Vagina (tissue), 2 donors: ENCODE measurements at regions not wholly inside any gene's neighbourhood (a gene's known extent, or its start where the extent isn't known, plus 50 kb on each side); places are given as distances from the start of the nearest gene placed in this dataset.
"Not testable (repeated sequence)": the region's sequence is repeated elsewhere in the genome, so short reads cannot be mapped to it uniquely, and the experiment has no call there.

ENCODE experiments used
- DNase-seq, 2 donors: peaks; one replicate each; pipeline ENCODE4 v3.0.0-alpha.2; 2017; ENCODE audit errors: extremely low spot score in 2 of 2
- H3K27ac ChIP-seq: fragments of 200-600 bp; sonication (generic); one replicate; pipeline ENCODE4 v1.5.1; 2019
- H3K27me3 ChIP-seq: fragments of 200-600 bp; sonication (generic); one replicate; pipeline ENCODE4 v1.5.1; 2019
- H3K36me3 ChIP-seq, 2 donors: fragments of 200-600 bp; sonication (generic); one replicate each; pipeline ENCODE4 v1.5.1; 2017 to 2019
- H3K4me1 ChIP-seq: fragments of 200-600 bp; sonication (generic); one replicate; pipeline ENCODE4 v1.5.1; 2019
- H3K4me3 ChIP-seq, 2 donors: fragments of 200-600 bp; sonication (generic); 1 replicate in 1 of 2; 2 replicates in 1 of 2; pipeline ENCODE4 v1.5.1; 2016 to 2019
- H3K9me3 ChIP-seq: fragments of 200-600 bp; sonication (generic); one replicate; pipeline ENCODE4 v1.5.1; 2019
- POLR2A ChIP-seq, 2 donors: fragments of 450-650 bp; IDR thresholded peaks; one replicate each; pipeline ENCODE4 v1.6.1; 2017; ENCODE audit warnings: antibody characterized with exemption in 2 of 2, mild to moderate bottlenecking in 2 of 2, moderate library complexity in 2 of 2
- POLR2AphosphoS5 ChIP-seq, 2 donors: sonication (generic); formaldehyde crosslinking; IDR thresholded peaks; one replicate each; pipeline ENCODE4 v1.9.0; 2017; ENCODE audit warnings: antibody characterized with exemption in 2 of 2, mild to moderate bottlenecking in 2 of 2, low read depth in 1 of 2; ENCODE audit not compliant: insufficient read depth in 1 of 2
- intact Hi-C: fragments of 100-400 bp; cut with DNase I; formaldehyde crosslinking; loops from one replicate; pipeline ENCODE4 v1.15.1; 2023
- TF ChIP-seq, protein P1 (sequence below), 3 experiments: fragments of 450-650 bp in 2 of 3; fragments of 200-600 bp in 1 of 3; sonication (generic) in 1 of 3; IDR thresholded peaks; one replicate each; pipeline ENCODE4 v1.5.1; 2017 to 2019; ENCODE audit warnings: antibody characterized with exemption in 3 of 3, mild to moderate bottlenecking in 2 of 3, moderate library complexity in 2 of 3

DNA sequence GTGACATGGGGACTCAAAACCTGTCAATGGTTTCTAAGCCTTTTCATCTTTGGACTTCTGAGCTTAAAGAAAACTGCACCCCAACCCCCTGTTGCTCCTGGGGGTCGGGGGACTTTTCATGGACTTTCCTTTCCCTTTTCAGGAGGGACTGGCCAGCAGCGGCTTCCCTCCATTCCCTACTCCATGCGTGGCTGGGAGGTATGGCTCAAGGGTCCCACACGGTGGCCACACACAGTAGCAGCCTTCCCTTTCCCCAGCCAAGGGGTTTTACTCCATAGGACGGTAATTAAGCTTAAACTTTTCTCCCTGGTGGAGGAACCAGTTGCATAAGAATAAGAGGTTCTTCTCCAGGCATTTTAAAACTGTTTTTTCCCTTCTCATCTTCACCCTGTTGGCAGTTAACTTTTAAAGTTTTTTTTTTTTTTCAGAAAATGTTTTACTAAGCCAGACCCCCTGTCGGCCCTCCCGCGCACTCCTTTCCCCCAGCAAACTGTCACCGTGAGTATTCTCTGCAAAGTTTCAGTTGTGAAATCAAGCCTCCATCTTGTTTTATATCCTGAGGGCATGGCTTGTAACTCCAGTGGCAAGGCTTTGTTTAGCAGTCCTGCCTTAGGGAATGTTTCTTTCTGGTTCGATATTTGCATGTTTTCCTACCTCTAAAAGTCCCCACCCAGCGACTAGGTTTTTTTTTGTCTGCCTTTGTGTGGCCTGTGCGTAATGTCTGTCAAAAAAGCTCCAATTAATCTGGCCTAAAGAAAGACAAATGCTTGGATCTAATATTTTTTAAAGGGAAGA, 325.7 kb downstream of the TLL1 start:
- TF ChIP-seq POLR2A (IDR thresholded peaks at IDR 0.05) = no peak
- TF ChIP-seq POLR2AphosphoS5 (IDR thresholded peaks at IDR 0.05; ENCODE audit: insufficient read depth in 1 of 2, low read depth in 1 of 2) = no peak
- TF ChIP-seq, protein P1, sequence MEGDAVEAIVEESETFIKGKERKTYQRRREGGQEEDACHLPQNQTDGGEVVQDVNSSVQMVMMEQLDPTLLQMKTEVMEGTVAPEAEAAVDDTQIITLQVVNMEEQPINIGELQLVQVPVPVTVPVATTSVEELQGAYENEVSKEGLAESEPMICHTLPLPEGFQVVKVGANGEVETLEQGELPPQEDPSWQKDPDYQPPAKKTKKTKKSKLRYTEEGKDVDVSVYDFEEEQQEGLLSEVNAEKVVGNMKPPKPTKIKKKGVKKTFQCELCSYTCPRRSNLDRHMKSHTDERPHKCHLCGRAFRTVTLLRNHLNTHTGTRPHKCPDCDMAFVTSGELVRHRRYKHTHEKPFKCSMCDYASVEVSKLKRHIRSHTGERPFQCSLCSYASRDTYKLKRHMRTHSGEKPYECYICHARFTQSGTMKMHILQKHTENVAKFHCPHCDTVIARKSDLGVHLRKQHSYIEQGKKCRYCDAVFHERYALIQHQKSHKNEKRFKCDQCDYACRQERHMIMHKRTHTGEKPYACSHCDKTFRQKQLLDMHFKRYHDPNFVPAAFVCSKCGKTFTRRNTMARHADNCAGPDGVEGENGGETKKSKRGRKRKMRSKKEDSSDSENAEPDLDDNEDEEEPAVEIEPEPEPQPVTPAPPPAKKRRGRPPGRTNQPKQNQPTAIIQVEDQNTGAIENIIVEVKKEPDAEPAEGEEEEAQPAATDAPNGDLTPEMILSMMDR (IDR thresholded peaks at IDR 0.05) = no peak
- no peaks in the 10 kb centered on the region for H3K4me1 ChIP-seq
- H3K27ac ChIP-seq = no peak overlapping the region
- no peaks in the 10 kb centered on the region for H3K9me3 ChIP-seq
- H3K4me3 ChIP-seq = no peak overlapping the region
- DNase-seq = no peak
- intact Hi-C loops = no loop called here
- H3K36me3 ChIP-seq = no peaks in the 10 kb centered on the region
- H3K27me3 ChIP-seq = no peaks in the 10 kb centered on the region

DNA sequence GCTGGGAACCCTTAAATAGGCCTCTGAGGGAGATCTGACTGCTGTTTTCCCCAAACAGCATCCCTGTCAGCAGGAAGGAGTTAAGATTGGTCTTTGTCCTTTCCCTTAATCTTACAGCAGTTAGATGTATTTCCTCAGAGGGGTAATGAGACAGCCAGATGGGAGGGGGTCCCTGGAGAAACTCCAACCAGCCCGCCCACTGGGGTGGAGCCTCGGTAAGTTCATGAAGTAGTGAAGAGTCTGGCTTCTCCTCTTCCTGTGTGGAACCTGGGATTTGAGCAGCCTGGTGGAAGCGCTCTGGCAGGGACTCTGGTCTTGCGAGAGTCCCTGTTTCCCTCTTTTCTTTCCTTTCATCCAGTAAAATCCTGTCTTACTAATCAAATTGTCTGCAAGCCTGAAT, 330.0 kb downstream of the TLL1 start:
- no peak for DNase-seq
- Histone ChIP-seq H3K4me1 (no peaks in the 10 kb centered on the region), H3K27ac (no peak overlapping the region), H3K9me3 (no peaks in the 10 kb centered on the region), H3K36me3 (no peaks in the 10 kb centered on the region), H3K4me3 (no peak overlapping the region), H3K27me3 (no peaks in the 10 kb centered on the region)
- TF ChIP-seq POLR2AphosphoS5 (IDR thresholded peaks at IDR 0.05; ENCODE audit: insufficient read depth in 1 of 2, low read depth in 1 of 2) (no peak), POLR2A (IDR thresholded peaks at IDR 0.05) (no peak)
- TF ChIP-seq, protein P1 (IDR thresholded peaks at IDR 0.05) = no peak
- intact Hi-C loops = no loop called here

DNA sequence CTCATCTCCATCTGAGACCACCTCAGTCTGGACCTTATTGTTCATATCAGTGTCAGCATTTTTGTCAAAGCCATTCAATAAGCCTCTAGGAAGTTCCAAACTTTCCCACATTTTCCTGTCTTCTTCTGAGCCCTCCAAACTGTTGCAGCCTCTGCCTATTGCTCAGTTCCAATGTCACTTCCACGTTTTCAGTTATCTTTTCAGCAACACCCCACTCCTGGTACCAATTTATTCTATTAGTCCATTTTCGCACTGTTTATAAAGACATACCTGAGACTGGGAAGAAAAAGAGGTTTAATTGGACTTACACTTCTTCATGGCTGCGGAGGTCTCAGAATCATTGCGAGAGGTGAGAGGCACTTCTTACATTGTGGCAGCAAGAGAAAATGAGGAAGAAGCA, 339.3 kb downstream of the TLL1 start:
- DNase-seq, H3K36me3 ChIP-seq, H3K4me1 ChIP-seq, H3K27me3 ChIP-seq, H3K4me3 ChIP-seq, intact Hi-C loops, H3K9me3 ChIP-seq, H3K27ac ChIP-seq: not testable (repeated sequence)

DNA sequence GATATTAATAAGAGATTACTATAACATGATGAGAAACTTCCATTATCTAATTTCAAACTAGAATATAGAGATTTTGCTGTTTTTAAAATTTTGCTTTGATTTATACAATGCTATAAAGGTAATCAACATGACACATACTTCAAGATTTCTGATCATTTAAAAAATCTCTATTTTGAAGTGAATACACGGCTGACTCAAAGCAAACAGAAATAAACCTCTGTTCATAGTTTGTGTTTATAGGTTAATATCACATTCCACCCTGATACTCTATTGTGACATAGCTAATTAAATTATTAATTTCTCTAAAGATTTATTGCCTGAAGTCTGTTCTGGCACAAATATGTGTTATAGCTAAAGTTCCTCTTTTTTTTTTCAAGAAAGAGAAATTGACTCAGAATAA, 349.2 kb downstream of the TLL1 start:
- H3K9me3 ChIP-seq = no peaks in the 10 kb centered on the region
- intact Hi-C loops = no loop called here
- H3K27ac ChIP-seq = no peak overlapping the region
- no peaks in the 10 kb centered on the region for H3K4me1 ChIP-seq
- no peak for TF ChIP-seq POLR2A (IDR thresholded peaks at IDR 0.05)
- TF ChIP-seq, protein P1 (IDR thresholded peaks at IDR 0.05) = no peak
- no peak for TF ChIP-seq POLR2AphosphoS5 (IDR thresholded peaks at IDR 0.05; ENCODE audit: insufficient read depth in 1 of 2, low read depth in 1 of 2)
- no peaks in the 10 kb centered on the region for H3K36me3 ChIP-seq
- DNase-seq = no peak
- H3K27me3 ChIP-seq = no peaks in the 10 kb centered on the region
- H3K4me3 ChIP-seq = no peak overlapping the region

DNA sequence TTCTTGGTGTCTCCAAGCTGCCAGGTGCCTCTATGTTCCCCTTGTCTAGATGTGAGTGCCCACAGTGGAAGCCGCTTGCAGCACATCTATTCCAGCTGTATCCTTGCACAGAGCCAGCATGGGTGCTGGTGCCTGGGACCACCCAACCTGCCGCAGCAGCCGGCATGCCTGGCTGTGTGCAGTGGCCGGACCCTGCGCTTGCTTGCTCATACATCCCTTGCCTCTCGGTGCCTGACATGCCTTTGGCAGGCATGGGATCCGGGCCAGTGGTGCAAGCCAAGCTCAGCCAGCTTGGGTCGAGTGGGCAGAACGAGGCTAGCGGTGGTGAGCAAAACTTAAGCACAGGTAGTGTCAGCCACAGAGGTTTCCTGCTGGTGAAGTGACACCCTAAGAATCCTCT, 355.1 kb downstream of the TLL1 start:
- DNase-seq = no peak
- no peaks in the 10 kb centered on the region for H3K27me3 ChIP-seq
- no peak overlapping the region for H3K27ac ChIP-seq
- H3K36me3 ChIP-seq = no peaks in the 10 kb centered on the region
- intact Hi-C loops = no loop called here
- no peaks in the 10 kb centered on the region for H3K4me1 ChIP-seq
- H3K9me3 ChIP-seq = no peaks in the 10 kb centered on the region
- TF ChIP-seq POLR2AphosphoS5 (IDR thresholded peaks at IDR 0.05; ENCODE audit: insufficient read depth in 1 of 2, low read depth in 1 of 2) (no peak), POLR2A (IDR thresholded peaks at IDR 0.05) (no peak)
- TF ChIP-seq, protein P1 (IDR thresholded peaks at IDR 0.05) = no peak
- H3K4me3 ChIP-seq = no peak overlapping the region
